K562 (cell line): ENCODE measurements at regions not wholly inside any gene's neighbourhood (a gene's known extent, or its start where the extent isn't known, plus 50 kb on each side); places are given as distances from the start of the nearest gene placed in this dataset.

Experiments
- ATAC-seq: fragments of 200-7000 bp; cut with Tn5 transposase; 3 replicates; pipeline ENCODE4 v1.9.1; 2020; ENCODE audit warnings: moderate library complexity
- BruUV-seq: library from RNA; stranded (reverse); fragments of 400-500 nt; replicated peaks from 2 replicates; lab custom pipeline; 2021; lab: Mats Ljungman, UMichigan
- CTCF ChIA-PET: fragments of 300-600 bp; formaldehyde crosslinking; extraction: SDS; loops from one replicate; lab custom pipeline; 2021; ENCODE audit warnings: low intra/inter-chr PET ratio; lab: Yijun Ruan, JAX
- POLR2A ChIA-PET: fragments of 300-600, 350-650 bp; sonication (Branson Sonifier 250); formaldehyde crosslinking; extraction: SDS; loops from one replicate; lab custom pipeline; 2021; ENCODE audit warnings: antibody characterized with exemption, inconsistent platforms; lab: Yijun Ruan, JAX
- DNase-seq, 4 experiments: peaks; one replicate each; pipeline versions ENCODE4 v3.0.0 to v3.0.0-alpha.2; 2011 to 2018; ENCODE audit warnings: low spot score in 3 of 4, mixed read lengths in 3 of 4; ENCODE audit errors: extremely low read depth in 1 of 4
- FAIRE-seq: peaks from 2 replicates; lab custom pipeline; 2011; peaks lifted over from hg19 to GRCh38; lab: Jason Lieb, UNC
- H2AFZ ChIP-seq: 2 replicates; pipeline ENCODE4 v1.6.0; 2011; ENCODE audit warnings: low read depth, low read length, control low read depth, inconsistent platforms
- H3K27ac ChIP-seq: fragments of 200-600 bp; 3 replicates; pipeline ENCODE4 v1.8.0; 2011; ENCODE audit warnings: low read depth, mild to moderate bottlenecking, control low read depth, inconsistent platforms, low read length, moderate library complexity, mixed read lengths; ENCODE audit errors: extremely low read depth
- H3K27me3 ChIP-seq, 2 experiments: fragments of 300-600 bp in 1 of 2; 2 replicates in 1 of 2; 3 replicates in 1 of 2; pipeline versions ENCODE4 v1.6.0 to v1.8.0; 2011; ENCODE audit warnings: inconsistent platforms in 2 of 2, low read length in 2 of 2, mild to moderate bottlenecking in 1 of 2, mixed read lengths in 1 of 2, moderate library complexity in 1 of 2; ENCODE audit not compliant: control insufficient read depth in 2 of 2, insufficient read depth in 2 of 2
- H3K36me3 ChIP-seq: fragments of 300-600 bp; 3 replicates; pipeline ENCODE4 v1.8.0; 2011; ENCODE audit warnings: mild to moderate bottlenecking, low read length, inconsistent platforms; ENCODE audit not compliant: control insufficient read depth, insufficient read depth
- H3K4me1 ChIP-seq, 2 experiments: fragments of 200-600 bp in 1 of 2; replicated peaks in 1 of 2; 2 replicates in 1 of 2; 3 replicates in 1 of 2; pipeline versions ENCODE4 v1.5.1 to v1.8.0; 2011; ENCODE audit warnings: inconsistent platforms in 2 of 2, low read length in 2 of 2, mild to moderate bottlenecking in 1 of 2, mixed read lengths in 1 of 2, moderate library complexity in 1 of 2; ENCODE audit not compliant: control insufficient read depth in 2 of 2, insufficient read depth in 2 of 2
- H3K4me2 ChIP-seq: 2 replicates; pipeline ENCODE4 v1.6.1; 2011; ENCODE audit warnings: low read length, control low read depth, inconsistent platforms, mixed read lengths; ENCODE audit not compliant: insufficient read depth
- H3K4me3 ChIP-seq: fragments of 200-600 bp; sonication (generic), shearing (Covaris generic); 2 replicates; pipeline ENCODE4 v1.5.1; 2016; ENCODE audit warnings: control low read depth, inconsistent platforms
- H3K79me2 ChIP-seq: fragments of 200-600 bp; 3 replicates; pipeline ENCODE4 v1.8.0; 2011; ENCODE audit warnings: low read length, inconsistent platforms; ENCODE audit not compliant: control insufficient read depth, insufficient read depth
- H3K9ac ChIP-seq, 2 experiments: 2 replicates each; pipeline versions ENCODE4 v1.6.0 to v1.6.1; 2011; ENCODE audit warnings: low read depth in 2 of 2, low read length in 2 of 2, control low read depth in 1 of 2, inconsistent platforms in 1 of 2, mild to moderate bottlenecking in 1 of 2, mixed read lengths in 1 of 2; ENCODE audit not compliant: insufficient read depth in 1 of 2
- H3K9me1 ChIP-seq: one replicate; pipeline ENCODE4 v1.6.0; 2011; ENCODE audit warnings: inconsistent platforms, mild to moderate bottlenecking, low read length, moderate library complexity; ENCODE audit not compliant: control insufficient read depth, insufficient read depth
- H3K9me3 ChIP-seq: replicated peaks from 2 replicates; pipeline ENCODE4 v1.5.1; 2011; ENCODE audit warnings: low read depth, low read length, inconsistent platforms; ENCODE audit not compliant: control insufficient read depth, insufficient read depth
- H4K20me1 ChIP-seq: replicated peaks from 2 replicates; pipeline ENCODE4 v1.6.1; 2011; ENCODE audit warnings: low read length, inconsistent platforms, mixed read lengths; ENCODE audit not compliant: control insufficient read depth, insufficient read depth
- ATF7 ChIP-seq: fragments of 450-650 bp; IDR thresholded peaks from 2 replicates; pipeline ENCODE4 v1.7.1; 2014; ENCODE audit warnings: mild to moderate bottlenecking, moderate library complexity
- DLX4 ChIP-seq: fragments of 250-450 bp; sonication (Bioruptor Pico); IDR thresholded peaks from 2 replicates; pipeline ENCODE4 v1.6.1; 2021; ENCODE audit warnings: mild to moderate bottlenecking
- LARP7 ChIP-seq: fragments of 450-650 bp; IDR thresholded peaks from 2 replicates; pipeline ENCODE4 v1.6.1; 2016
- LCOR ChIP-seq: sonication (generic); formaldehyde crosslinking; IDR thresholded peaks from 2 replicates; pipeline ENCODE4 v1.8.0; 2022; ENCODE audit warnings: mild to moderate bottlenecking, missing genetic modification reagents
- MBD1 ChIP-seq: fragments of 250-450 bp; sonication (Bioruptor Pico); IDR thresholded peaks from 2 replicates; pipeline ENCODE4 v1.8.0; 2022; ENCODE audit warnings: inconsistent platforms
- NELFE ChIP-seq: IDR thresholded peaks from 2 replicates; pipeline ENCODE4 v1.6.1; 2011; ENCODE audit warnings: mild to moderate bottlenecking; ENCODE audit not compliant: insufficient read depth, insufficient read length
- POLR2A ChIP-seq: fragments of 450-650 bp; conservative IDR thresholded peaks from 2 replicates; pipeline ENCODE4 v1.6.1; 2016
- TEAD1 ChIP-seq, 2 experiments: fragments of 450-650 bp in 1 of 2; sonication (generic) in 1 of 2; formaldehyde crosslinking; IDR thresholded peaks; 2 replicates each; pipeline versions ENCODE4 v1.4.0 to v1.8.0; 2020 to 2022; ENCODE audit warnings: mild to moderate bottlenecking in 2 of 2, missing genetic modification reagents in 1 of 2
- ZBTB2 ChIP-seq: fragments of 450-650 bp; IDR thresholded peaks from 2 replicates; pipeline ENCODE4 v1.6.1; 2016; ENCODE audit warnings: antibody characterized with exemption
- ZC3H8 ChIP-seq: fragments of 450-650 bp; IDR thresholded peaks from 2 replicates; pipeline ENCODE4 v1.6.1; 2017
- ZNF384 ChIP-seq: IDR thresholded peaks from 2 replicates; pipeline ENCODE4 v1.6.1; 2012; ENCODE audit warnings: low read depth, low read length, improper control_type of control experiment
- ZNF583 ChIP-seq: fragments of 250-450 bp; sonication (Bioruptor Pico); IDR thresholded peaks from 2 replicates; pipeline ENCODE4 v1.4.0; 2020
- ZNF766 ChIP-seq: fragments of 200-800 bp; sonication (Bioruptor generic); conservative IDR thresholded peaks from 2 replicates; pipeline ENCODE4 v1.6.1; 2016; ENCODE audit warnings: missing genetic modification characterization, missing compliant biosample characterization
- WGBS: fragments of 100-300 bp; shearing (Covaris generic); methylation state at CpG from one replicate; pipeline ENCODE4 v1.1.6; 2016; ENCODE audit warnings: low coverage, mixed read lengths; ENCODE audit not compliant: insufficient coverage; ENCODE audit errors: missing lambda C conversion rate; 5-methylcytosine and 5-hydroxymethylcytosine counted together
- in situ Hi-C: fragments of 300-500 bp; cut with MboI; formaldehyde crosslinking; loops from 4 replicates; pipeline ENCODE4 v1.15.0; 2018; ENCODE audit warnings: inconsistent platforms, mixed read lengths
- intact Hi-C: fragments of 100-400 bp; cut with micrococcal nuclease; formaldehyde crosslinking; loops from 2 replicates; pipeline ENCODE4 v1.14.2; 2022
- TF ChIP-seq, protein P1 (sequence below): fragments of 450-650 bp; IDR thresholded peaks from 2 replicates; pipeline ENCODE4 v1.7.0; 2016; ENCODE audit warnings: borderline replicate concordance
- TF ChIP-seq, protein P2 (sequence below): fragments of 450-650 bp; formaldehyde crosslinking; IDR thresholded peaks from 2 replicates; pipeline ENCODE4 v1.4.0; 2020; ENCODE audit warnings: mild to moderate bottlenecking, moderate library complexity

DNA sequence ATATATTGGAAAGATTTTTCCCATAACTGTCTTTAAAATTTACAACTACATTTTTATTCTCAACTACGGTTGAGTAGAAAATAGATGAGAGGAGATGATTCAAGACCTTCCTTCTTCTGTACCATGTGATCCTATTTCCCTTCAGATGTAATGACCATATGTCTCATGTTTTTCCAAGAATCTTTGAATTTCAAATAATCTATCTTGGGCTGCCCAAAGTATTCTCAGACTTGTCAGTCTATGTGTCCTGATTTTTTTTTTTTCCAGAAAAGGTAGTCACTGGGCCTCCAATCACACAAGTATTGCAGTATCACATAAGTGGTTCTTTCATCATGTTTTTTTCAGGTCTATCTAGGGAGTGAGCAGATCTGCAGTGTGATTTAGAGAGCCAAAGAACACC, 392.4 kb downstream of the RFC3 start (continued):
- TF ChIP-seq, protein P1, sequence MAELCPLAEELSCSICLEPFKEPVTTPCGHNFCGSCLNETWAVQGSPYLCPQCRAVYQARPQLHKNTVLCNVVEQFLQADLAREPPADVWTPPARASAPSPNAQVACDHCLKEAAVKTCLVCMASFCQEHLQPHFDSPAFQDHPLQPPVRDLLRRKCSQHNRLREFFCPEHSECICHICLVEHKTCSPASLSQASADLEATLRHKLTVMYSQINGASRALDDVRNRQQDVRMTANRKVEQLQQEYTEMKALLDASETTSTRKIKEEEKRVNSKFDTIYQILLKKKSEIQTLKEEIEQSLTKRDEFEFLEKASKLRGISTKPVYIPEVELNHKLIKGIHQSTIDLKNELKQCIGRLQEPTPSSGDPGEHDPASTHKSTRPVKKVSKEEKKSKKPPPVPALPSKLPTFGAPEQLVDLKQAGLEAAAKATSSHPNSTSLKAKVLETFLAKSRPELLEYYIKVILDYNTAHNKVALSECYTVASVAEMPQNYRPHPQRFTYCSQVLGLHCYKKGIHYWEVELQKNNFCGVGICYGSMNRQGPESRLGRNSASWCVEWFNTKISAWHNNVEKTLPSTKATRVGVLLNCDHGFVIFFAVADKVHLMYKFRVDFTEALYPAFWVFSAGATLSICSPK, result no peak
- TF ChIP-seq DLX4 (CRISPR knock-in tag) (no peak), ZNF384 (no peak), ATF7 (no peak), ZNF583 (CRISPR knock-in tag) (no peak), LCOR (CRISPR knock-in tag) (no peak)
- TF ChIP-seq, all 486 proteins: peak for 0

DNA sequence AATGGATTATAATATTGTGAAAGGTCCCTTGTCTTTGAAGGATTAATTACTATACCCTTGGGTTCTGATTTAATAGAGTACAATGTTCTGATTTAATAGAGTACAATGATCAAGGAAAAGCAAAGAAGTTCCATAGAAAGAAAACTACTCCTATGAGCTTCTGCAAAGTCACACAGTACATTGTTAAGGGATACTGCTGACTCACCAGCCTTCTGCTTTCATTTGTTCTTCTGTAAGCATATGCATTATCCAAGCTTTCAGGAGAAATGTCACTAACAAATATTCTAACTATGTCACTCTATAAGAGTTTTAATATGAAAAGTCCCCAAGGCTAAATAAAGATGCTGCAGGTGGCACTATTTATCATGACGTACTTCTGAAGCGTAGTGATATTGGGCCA, 396.7 kb downstream of the RFC3 start:
- no peaks in the 10 kb centered on the region for H3K9me1 ChIP-seq
- H3K4me2 ChIP-seq, result no peak overlapping the region
- no peaks in the 10 kb centered on the region for H3K9me3 ChIP-seq
- ChIA-PET CTCF (no interaction called here), POLR2A (no interaction called here)
- H4K20me1 ChIP-seq, result no peaks in the 10 kb centered on the region
- no peak overlapping the region for H3K27ac ChIP-seq
- H3K4me3 ChIP-seq, result no peak overlapping the region
- ATAC-seq (no peak), FAIRE-seq (no peak), DNase-seq (no peak)
- no peaks in the 10 kb centered on the region for H3K4me1 ChIP-seq
- intact Hi-C loops (no loop called here), in situ Hi-C loops (no loop called here)
- H2AFZ ChIP-seq, result no peak overlapping the region
- no peak overlapping the region for H3K9ac ChIP-seq
- WGBS, result 6% methylated on average over 2 of the region's 2 CpGs
- no peaks in the 10 kb centered on the region for H3K36me3 ChIP-seq
- H3K79me2 ChIP-seq, result no peaks in the 10 kb centered on the region
- H3K27me3 ChIP-seq, result no peaks in the 10 kb centered on the region
- no TSS peak for BruUV-seq
- TF ChIP-seq MBD1 (CRISPR knock-in tag), result no peak
- no peak for TF ChIP-seq NELFE
- TF ChIP-seq TEAD1 (CRISPR knock-in tag; IDR thresholded peaks at IDR 0.05), result no peak
- no peak for TF ChIP-seq POLR2A
- no peak for TF ChIP-seq LARP7
- no peak for TF ChIP-seq ZBTB2
- TF ChIP-seq, protein P1, result no peak
- TF ChIP-seq ZNF766 (CRISPR knock-in tag), result no peak
- TF ChIP-seq, protein P2, sequence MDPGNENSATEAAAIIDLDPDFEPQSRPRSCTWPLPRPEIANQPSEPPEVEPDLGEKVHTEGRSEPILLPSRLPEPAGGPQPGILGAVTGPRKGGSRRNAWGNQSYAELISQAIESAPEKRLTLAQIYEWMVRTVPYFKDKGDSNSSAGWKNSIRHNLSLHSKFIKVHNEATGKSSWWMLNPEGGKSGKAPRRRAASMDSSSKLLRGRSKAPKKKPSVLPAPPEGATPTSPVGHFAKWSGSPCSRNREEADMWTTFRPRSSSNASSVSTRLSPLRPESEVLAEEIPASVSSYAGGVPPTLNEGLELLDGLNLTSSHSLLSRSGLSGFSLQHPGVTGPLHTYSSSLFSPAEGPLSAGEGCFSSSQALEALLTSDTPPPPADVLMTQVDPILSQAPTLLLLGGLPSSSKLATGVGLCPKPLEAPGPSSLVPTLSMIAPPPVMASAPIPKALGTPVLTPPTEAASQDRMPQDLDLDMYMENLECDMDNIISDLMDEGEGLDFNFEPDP (CRISPR knock-in tag), result no peak
- TF ChIP-seq ZC3H8, result no peak
